HG03457 (cell line): ENCODE measurements at regions not wholly inside any gene's neighbourhood (a gene's known extent, or its start where the extent isn't known, plus 50 kb on each side); places are given as distances from the start of the nearest gene placed in this dataset.

Experiments used
- ATAC-seq: cut with Tn5 transposase; IDR thresholded peaks from one replicate; pipeline ENCODE4 v1.9.1; 2021; ENCODE audit warnings: moderate number of reproducible peaks; ENCODE audit not compliant: unreplicated experiment

DNA sequence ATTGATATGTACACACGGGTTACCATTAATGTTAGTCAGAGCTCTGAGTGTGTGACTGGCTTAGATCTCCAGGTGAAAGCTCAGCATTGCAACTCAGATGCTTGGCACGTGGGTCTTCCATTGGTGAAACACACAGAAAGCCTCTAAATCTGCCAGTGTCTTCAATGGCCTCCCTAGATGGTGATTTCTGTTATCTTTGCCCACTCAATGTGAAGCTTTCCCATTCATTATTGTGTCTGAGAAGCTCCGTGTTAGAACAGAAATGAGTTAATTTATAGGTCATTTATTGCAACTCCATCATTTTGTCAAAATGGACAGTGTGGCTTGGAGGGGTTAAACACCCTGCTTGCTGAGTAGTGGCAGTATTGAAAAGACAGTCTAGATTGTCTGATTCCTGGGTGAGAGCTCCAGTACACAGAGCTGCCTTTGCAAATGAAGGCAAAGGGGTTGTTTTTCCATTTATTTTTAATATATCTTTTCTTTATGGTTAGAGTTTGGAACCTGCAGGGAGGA is 64.7 kb upstream of the GCFC2 start:
- ATAC-seq, result no peak

GRCh38 chr2:75772908-75773630 is 62.4 kb upstream of the GCFC2 start:
- ATAC-seq, result no peak

DNA sequence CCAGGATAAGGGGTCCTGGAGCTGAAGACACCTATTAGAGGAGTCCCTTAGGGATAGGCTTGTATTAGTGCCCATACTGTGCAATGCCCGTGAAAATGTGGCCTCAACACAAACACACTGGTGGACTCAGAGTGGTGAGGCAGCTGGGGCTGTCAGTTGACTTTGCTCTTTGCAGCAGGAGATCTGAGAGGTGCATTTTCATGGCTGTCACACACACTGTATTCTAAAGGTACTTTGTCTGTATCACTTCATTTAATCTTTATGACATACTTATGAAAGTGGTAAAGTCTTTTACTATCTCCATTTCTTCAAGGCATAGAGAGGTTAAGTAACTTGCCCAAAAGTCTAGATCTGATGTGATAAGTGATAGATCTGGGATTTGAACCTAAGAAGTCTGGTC is 55.1 kb upstream of the GCFC2 start:
- no peak for ATAC-seq

DNA sequence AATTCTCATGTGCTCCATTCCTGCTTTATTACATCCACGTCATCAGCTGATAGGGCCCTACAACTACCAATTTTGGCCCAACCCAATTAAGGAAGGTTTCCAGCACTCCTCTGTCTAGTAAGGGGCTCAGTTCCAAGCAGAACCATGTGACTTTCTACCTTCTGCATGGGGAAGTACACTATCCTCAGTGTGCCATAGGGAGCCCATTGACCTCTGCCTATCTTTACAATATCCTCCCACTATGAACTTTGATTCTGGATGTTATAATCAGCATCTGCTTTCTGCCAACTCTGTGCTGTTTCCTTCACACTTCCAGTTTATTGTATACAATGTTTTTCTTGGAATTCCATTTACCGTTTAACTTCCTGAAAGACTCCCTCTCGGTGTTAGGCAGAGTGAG is 53.9 kb upstream of the GCFC2 start:
- ATAC-seq, result no peak
